Jurkat, Clone E6-1 (cell line): ENCODE measurements at regions not wholly inside any gene's neighbourhood (a gene's known extent, or its start where the extent isn't known, plus 50 kb on each side); places are given as distances from the start of the nearest gene placed in this dataset.

ENCODE experiments used
- DNase-seq: peaks from one replicate; pipeline ENCODE4 v3.0.0-alpha.2; 2011; ENCODE audit warnings: low read depth, low spot score
- H3K4me3 ChIP-seq: 2 replicates; pipeline ENCODE4 v1.5.1; 2011; ENCODE audit warnings: mild to moderate bottlenecking, low read length, control low read depth, moderate library complexity

DNA sequence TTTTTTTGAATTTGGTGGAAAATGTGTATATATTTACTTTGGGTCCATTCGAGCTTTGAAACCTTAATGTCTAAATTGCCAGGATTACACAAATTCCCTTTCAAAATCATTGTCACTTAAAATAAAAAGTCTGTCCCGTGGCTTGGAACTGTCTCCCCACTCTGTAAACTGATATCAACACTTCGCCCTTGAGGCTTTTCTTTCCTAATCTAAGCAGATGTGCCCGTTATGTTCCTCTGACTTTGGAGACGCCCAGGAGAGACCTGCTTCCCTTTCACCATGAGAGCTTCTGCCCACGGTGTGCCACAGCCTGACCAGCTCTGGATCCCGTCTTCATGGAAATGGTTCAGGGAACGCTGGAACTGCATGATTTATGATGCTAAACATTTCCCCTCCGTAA lies 151.3 kb downstream of the C16orf95 start:
- DNase-seq: no peak
- H3K4me3 ChIP-seq: no peak overlapping the region

GRCh38 chr16:87166321-87166720 lies 150.9 kb downstream of the C16orf95 start:
- DNase-seq: no peak
- no peak overlapping the region for H3K4me3 ChIP-seq

- H3K4me3 ChIP-seq: no peak overlapping the region
- no peak for DNase-seq
Observed at GRCh38 chr16:87166934-87167333, 150.3 kb downstream of the C16orf95 start.

DNA sequence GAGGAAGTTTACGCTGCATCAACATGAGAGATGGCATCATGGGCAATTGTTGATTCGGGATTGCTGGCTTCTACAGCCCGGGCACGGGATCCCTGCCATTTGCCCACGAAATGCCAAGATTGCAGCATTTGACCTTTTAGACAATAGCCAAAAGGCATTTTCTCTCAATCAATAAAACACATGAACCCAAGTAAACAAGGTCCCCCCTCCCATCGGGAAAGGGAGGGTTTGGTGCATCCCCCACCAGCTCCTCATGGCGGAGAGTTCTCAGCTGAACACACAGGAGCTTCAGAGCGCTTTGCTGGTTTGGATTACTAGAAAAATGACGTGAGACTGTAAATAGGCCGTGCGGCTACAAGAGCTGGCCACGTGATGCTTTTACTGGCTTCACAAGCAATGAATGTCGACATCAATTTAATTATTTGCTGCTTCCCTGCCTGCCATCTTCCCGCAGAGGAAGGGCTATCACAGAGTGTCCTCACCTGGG lies 147.6 kb downstream of the C16orf95 start:
- H3K4me3 ChIP-seq: no peak overlapping the region
- DNase-seq: no peak

DNA sequence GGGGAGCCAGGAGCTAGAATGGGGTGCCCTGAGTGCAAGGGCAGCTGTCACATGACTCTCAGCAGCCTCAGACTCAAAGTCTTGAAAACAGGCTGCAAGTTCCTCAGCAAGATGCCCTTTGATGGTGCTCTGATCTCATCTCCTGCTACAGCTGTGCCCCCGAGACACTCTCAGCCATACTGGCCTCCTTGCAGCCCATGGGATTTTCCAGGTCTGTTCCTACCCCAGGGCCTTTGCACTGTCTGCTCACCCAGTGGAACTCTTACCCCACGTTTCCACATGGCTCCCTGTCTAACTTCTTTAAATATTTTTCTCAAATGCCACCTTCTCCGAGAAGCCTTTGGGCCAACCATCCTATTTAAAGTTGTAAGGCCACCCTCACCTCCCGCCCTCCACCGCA lies 146.9 kb downstream of the C16orf95 start:
- no peak for DNase-seq
- no peak overlapping the region for H3K4me3 ChIP-seq

- no peak overlapping the region for H3K4me3 ChIP-seq
- DNase-seq: no peak
Observed at GRCh38 chr16:87171723-87172122, 145.5 kb downstream of the C16orf95 start.

- no peak overlapping the region for H3K4me3 ChIP-seq
- DNase-seq: no peak
Observed at GRCh38 chr16:87172632-87173031, 144.6 kb downstream of the C16orf95 start.

DNA sequence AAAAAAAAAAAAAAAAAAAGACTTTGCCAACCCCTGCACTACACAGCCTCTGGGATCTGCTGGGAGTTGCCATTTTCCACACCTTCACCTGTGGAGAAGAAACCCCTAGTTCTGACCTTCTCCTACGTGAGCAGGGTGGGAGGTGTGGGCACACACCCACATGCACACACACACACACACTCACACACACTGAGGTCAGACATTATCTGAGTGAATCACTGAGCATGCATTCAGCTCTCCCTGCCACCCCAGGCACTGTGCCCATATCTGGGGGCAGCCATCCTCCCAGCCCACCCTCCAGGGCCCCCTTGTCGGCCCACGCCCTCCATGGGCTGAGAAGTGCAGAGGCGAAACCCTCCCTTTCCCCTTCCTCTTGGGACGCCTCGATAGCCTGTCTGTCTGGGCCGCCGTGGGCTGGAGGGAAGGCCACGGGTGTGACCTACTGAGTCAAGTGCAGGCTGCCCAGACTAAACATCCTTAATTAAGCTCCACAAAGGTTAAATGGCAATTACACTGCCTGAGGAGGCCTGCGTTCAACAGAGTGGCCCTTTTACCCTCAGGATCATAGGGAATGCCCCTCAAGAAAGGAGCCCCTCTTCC lies 143.8 kb downstream of the C16orf95 start:
- no peak overlapping the region for H3K4me3 ChIP-seq
- no peak for DNase-seq

DNA sequence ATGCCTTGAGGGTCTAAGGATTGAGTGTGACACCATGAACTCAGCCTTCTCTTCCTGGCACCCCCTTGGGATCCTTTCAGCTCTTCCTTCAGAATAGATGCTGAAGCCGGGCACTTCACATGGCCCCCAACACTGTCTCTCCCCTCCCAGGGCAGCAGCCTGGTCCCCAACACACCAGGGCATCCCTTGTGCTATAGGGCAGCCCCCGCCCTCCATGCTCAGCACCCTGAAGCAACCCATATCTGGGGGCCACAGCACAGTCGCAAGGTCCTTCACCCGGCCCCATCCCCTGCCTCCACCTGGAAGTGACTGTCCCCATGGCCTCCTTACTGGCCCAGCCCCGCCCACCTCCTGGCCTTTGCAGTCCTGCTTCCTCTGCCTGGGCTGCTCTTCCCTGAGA lies 143.1 kb downstream of the C16orf95 start:
- DNase-seq: no peak

DNA sequence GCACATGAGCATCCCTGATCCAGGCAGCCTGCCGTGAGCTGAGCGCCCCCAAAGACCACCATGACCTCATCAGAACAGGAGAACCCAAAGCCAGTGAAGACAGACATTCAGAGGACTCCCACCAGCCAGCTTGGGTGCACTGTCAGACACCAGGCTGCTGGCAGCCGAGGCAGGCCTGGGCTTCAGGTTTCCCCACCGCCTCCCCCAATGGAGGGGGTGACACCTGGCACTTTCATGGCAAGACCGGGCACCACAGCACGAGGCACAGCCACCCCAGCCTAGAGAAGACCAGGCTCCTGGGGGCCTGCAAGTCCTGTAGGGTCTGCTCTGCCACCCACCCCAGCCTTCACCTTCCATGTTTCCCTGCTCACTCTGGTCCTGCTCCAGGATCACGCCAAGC lies 140.5 kb downstream of the C16orf95 start:
- no peak for DNase-seq
- no peak overlapping the region for H3K4me3 ChIP-seq

More for the DNA sequence above, 143.1 kb downstream of the C16orf95 start:
- H3K4me3 ChIP-seq: no peak overlapping the region

DNA sequence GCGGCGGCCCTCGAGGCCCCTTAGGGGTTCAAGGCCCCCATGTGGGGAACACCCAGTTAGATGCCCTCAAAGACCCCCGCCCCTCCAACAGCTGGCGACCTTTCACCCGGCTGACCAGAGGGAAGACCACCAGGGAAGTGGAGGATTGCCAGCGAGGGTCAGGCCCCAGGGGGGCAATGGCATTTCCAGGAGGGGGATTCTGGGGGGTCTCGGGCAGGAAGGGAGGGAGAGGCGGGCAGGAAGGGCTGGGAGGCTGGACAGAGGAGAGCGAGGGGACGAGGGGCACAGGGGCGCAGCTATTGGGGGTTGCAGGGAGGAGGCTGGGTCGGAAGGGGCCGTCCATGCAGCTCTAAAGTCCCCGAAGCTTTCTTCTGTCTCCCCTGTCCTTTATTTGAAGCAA lies 139.5 kb downstream of the C16orf95 start:
- DNase-seq: no peak
- no peak overlapping the region for H3K4me3 ChIP-seq

- no peak for DNase-seq
- H3K4me3 ChIP-seq: no peak overlapping the region
Observed at GRCh38 chr16:87178177-87178863, 138.9 kb downstream of the C16orf95 start.

DNA sequence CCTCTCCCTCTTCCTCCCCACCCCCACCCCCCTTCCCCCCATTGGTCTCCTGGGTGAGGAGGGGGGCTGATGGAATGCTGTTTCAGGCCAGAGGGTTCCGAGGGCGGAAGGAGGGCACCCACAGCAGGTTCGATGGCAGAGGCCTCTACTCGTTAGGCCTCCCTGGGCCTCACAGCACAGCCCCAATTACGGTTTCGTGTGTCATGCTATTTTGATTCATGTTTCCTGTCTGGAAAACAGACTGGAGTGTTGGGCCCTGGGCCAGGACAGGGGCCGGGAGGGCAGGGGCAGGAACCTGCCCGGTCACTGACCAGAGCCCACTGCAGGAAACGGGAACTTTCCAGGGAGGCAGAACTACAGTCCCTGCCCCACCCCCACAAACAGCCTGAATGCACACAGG lies 138.2 kb downstream of the C16orf95 start:
- DNase-seq: no peak
- no peak overlapping the region for H3K4me3 ChIP-seq

GRCh38 chr16:87180069-87180468 lies 137.1 kb downstream of the C16orf95 start:
- DNase-seq: no peak
- H3K4me3 ChIP-seq: no peak overlapping the region

DNA sequence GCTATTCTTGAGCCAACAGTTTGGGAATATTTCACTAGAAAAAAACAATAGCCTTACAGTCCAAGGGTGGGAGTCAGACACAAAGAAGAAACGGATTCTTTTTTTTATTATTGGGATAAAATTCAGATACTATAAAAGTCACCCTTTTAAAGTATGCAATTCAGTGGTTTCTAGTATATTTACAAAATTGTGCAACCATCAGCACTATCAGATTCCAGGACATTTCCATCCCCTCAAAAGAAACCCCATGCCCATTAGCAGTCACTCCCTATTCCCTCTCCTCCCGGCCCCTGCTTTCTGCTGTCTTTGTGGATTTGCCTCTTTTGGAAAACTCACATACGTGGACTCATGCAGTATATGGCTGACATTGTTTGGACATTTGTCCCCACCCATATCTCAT lies 134.4 kb downstream of the C16orf95 start:
- no peak for DNase-seq
- H3K4me3 ChIP-seq: no peak overlapping the region

- no peak for DNase-seq
- H3K4me3 ChIP-seq: no peak overlapping the region
Observed at GRCh38 chr16:87183647-87184046, 133.5 kb downstream of the C16orf95 start.

GRCh38 chr16:87185308-87185707 lies 131.9 kb downstream of the C16orf95 start:
- H3K4me3 ChIP-seq: no peak overlapping the region
- no peak for DNase-seq

DNA sequence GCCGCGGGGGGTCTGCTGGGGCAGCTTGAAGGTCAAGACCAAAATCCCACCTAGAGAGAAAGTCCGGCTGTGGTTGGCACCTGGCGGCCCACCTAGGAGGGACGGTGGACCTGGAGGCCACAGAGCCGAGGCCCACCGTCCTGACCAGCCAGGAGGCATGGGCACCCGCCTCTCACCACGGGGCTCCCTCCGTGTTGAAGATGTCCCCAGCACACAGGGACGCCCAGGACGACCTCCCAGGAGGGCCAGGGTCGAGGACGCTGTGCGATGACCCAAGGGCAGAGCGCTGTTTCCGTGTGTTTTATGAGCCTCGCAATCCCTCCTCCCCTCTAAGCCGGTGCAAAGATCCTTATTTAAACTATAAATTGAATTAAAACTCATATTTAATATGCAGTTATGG lies 131.2 kb downstream of the C16orf95 start:
- H3K4me3 ChIP-seq: no peak overlapping the region
- DNase-seq: no peak

- no peak overlapping the region for H3K4me3 ChIP-seq
- DNase-seq: no peak
Observed at GRCh38 chr16:87186446-87186845, 130.7 kb downstream of the C16orf95 start.

DNA sequence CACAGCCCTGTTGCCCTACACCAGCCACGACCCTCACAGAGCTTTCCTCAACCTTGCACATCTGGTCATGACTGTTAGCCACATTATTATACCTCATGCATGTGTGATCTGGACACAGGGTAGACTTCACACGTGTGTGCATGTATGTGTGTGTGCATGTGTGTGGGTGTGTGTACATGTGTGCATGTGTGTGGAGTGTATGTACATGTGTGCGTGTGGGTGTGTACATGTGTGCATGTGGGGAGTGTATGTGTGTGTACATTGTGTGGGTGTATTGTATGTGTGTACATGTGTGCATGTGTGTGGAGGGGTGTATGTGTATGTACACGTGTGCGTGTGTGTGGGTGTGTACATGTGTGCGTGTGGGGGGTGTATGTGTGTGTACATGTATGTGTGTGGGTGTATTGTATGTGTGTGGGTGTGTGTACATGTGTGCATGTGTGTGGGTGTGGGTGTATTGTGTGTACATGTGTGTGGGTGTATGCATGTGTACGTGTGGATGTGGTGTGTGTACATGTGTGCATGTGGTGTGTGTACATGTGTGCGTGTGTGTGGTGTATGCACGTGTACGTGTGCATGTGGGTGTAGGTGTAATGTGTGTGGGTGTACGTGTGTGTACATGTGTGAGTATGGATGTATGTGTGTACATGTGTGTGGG lies 130.2 kb downstream of the C16orf95 start:
- DNase-seq: no peak
- no peak overlapping the region for H3K4me3 ChIP-seq

DNA sequence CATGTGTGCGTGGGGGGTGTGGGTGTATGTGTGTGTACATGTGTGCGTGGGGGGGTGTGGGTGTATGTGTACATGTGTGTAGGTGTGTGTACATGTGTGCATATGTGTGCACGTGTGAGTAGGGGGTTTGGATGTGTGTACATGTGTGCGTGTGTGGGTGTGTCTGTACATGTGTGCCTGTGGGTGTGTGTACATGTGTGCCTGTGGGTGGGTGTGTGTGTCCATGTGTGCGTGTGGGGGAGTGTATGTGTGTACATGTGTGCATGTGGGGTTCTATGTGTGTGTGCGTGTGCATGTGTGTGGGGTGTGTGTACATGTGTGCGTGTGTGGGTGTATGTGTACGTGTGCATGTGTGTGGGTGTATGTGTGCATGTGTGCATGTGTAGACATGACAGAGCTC lies 129.1 kb downstream of the C16orf95 start:
- H3K4me3 ChIP-seq: no peak overlapping the region
- no peak for DNase-seq
